HEK293 (cell line): ENCODE measurements at regions not wholly inside any gene's neighbourhood (a gene's known extent, or its start where the extent isn't known, plus 50 kb on each side); places are given as distances from the start of the nearest gene placed in this dataset.

Experiments
- CTCF ChIA-PET: fragments of 350-600 bp; formaldehyde crosslinking; extraction: SDS; loops from one replicate; lab custom pipeline; 2021; ENCODE audit warnings: antibody characterized with exemption; lab: Yijun Ruan, JAX
- POLR2A ChIA-PET: fragments of 300-600 bp; formaldehyde crosslinking; extraction: SDS; loops from one replicate; lab custom pipeline; 2020; ENCODE audit warnings: antibody characterized with exemption, inconsistent platforms; lab: Yijun Ruan, JAX
- H3K27ac ChIP-seq: fragments of 200-500 bp; sonication (Bioruptor generic); 2 replicates; pipeline ENCODE4 v1.5.1; 2014; ENCODE audit warnings: low read depth, low read length, control low read depth, inconsistent platforms; ENCODE audit errors: extremely low read depth
- H3K36me3 ChIP-seq, 2 experiments: fragments of 200-500 bp in 1 of 2; sonication (Bioruptor generic) in 1 of 2; 1 replicate in 1 of 2; 2 replicates in 1 of 2; pipeline ENCODE4 v1.5.1; 2014 to 2017; ENCODE audit warnings: inconsistent platforms in 2 of 2, low read length in 2 of 2; ENCODE audit not compliant: control insufficient read depth in 2 of 2, insufficient read depth in 1 of 2
- H3K4me1 ChIP-seq: fragments of 200-500 bp; sonication (Bioruptor generic); 2 replicates; pipeline ENCODE4 v1.5.1; 2014; ENCODE audit warnings: mild to moderate bottlenecking, low read length, inconsistent platforms; ENCODE audit not compliant: control insufficient read depth, insufficient read depth
- H3K4me3 ChIP-seq: 2 replicates; pipeline ENCODE4 v1.5.1; 2011; ENCODE audit warnings: low read depth, mild to moderate bottlenecking, control low read depth, low read length, moderate library complexity
- H3K9me3 ChIP-seq: fragments of 200-500 bp; sonication (Bioruptor generic); 2 replicates; pipeline ENCODE4 v1.5.1; 2014; ENCODE audit warnings: low read depth, low read length, inconsistent platforms; ENCODE audit not compliant: control insufficient read depth, insufficient read depth
- PRDM10 ChIP-seq: fragments of 450-650 bp; formaldehyde crosslinking; IDR thresholded peaks from 2 replicates; pipeline ENCODE4 v1.5.1; 2016; ENCODE audit warnings: missing biosample characterization, missing genetic modification characterization
- ZBTB44 ChIP-seq: fragments of 450-650 bp; IDR thresholded peaks from 2 replicates; pipeline ENCODE4 v1.5.1; 2018; ENCODE audit warnings: missing biosample characterization, mild to moderate bottlenecking, missing genetic modification characterization
- ZIC2 ChIP-seq: fragments of 450-650 bp; formaldehyde crosslinking; IDR thresholded peaks from 2 replicates; pipeline ENCODE4 v1.5.1; 2016; ENCODE audit warnings: missing biosample characterization, missing genetic modification characterization
- ZNF132 ChIP-seq: fragments of 450-650 bp; formaldehyde crosslinking; IDR thresholded peaks from 2 replicates; pipeline ENCODE4 v1.5.1; 2017; ENCODE audit warnings: missing biosample characterization, missing genetic modification characterization, borderline replicate concordance
- ZNF274 ChIP-seq, 2 experiments: fragments of 200-500 bp in 1 of 2; fragments of 450-650 bp in 1 of 2; sonication (Bioruptor generic) in 1 of 2; formaldehyde crosslinking in 1 of 2; IDR thresholded peaks; 2 replicates each; pipeline versions ENCODE4 v1.5.1 to v1.6.1; 2014 to 2016; ENCODE audit warnings: borderline replicate concordance in 1 of 2, inconsistent platforms in 1 of 2, low read length in 1 of 2, missing biosample characterization in 1 of 2, missing genetic modification characterization in 1 of 2
- ZNF514 ChIP-seq: fragments of 450-650 bp; formaldehyde crosslinking; IDR thresholded peaks from 2 replicates; pipeline ENCODE4 v1.5.1; 2016; ENCODE audit warnings: missing biosample characterization, missing genetic modification characterization
- ZNF600 ChIP-seq: fragments of 450-650 bp; formaldehyde crosslinking; IDR thresholded peaks from 2 replicates; pipeline ENCODE4 v1.5.1; 2016; ENCODE audit warnings: missing biosample characterization, missing genetic modification characterization
- ZNF654 ChIP-seq: fragments of 450-650 bp; formaldehyde crosslinking; IDR thresholded peaks from 2 replicates; pipeline ENCODE4 v1.5.1; 2016; ENCODE audit warnings: low read depth, missing biosample characterization, missing genetic modification characterization
- ZSCAN30 ChIP-seq: fragments of 450-650 bp; IDR thresholded peaks from 2 replicates; pipeline ENCODE4 v1.5.1; 2018; ENCODE audit warnings: missing biosample characterization, mild to moderate bottlenecking, missing genetic modification characterization, moderate library complexity
- TF ChIP-seq, protein P1 (sequence below): fragments of 450-650 bp; formaldehyde crosslinking; IDR thresholded peaks from 2 replicates; pipeline ENCODE4 v1.5.1; 2017; ENCODE audit warnings: missing biosample characterization, missing genetic modification characterization
- TF ChIP-seq, protein P2 (sequence below): fragments of 450-650 bp; formaldehyde crosslinking; IDR thresholded peaks from 2 replicates; pipeline ENCODE4; 2016; ENCODE audit warnings: missing biosample characterization, missing genetic modification characterization
- TF ChIP-seq, protein P3 (sequence below): fragments of 450-650 bp; formaldehyde crosslinking; IDR thresholded peaks from 2 replicates; pipeline ENCODE4 v1.5.1; 2016; ENCODE audit warnings: missing biosample characterization, missing genetic modification characterization, borderline replicate concordance
- TF ChIP-seq, protein P4 (sequence below): fragments of 450-650 bp; formaldehyde crosslinking; IDR thresholded peaks from 2 replicates; pipeline ENCODE4 v1.5.1; 2016; ENCODE audit warnings: missing biosample characterization, missing genetic modification characterization
- TF ChIP-seq, protein P5 (sequence below): fragments of 450-650 bp; formaldehyde crosslinking; IDR thresholded peaks from 2 replicates; pipeline ENCODE4 v1.5.1; 2017; ENCODE audit warnings: missing biosample characterization, mild to moderate bottlenecking, missing genetic modification characterization, moderate library complexity

DNA sequence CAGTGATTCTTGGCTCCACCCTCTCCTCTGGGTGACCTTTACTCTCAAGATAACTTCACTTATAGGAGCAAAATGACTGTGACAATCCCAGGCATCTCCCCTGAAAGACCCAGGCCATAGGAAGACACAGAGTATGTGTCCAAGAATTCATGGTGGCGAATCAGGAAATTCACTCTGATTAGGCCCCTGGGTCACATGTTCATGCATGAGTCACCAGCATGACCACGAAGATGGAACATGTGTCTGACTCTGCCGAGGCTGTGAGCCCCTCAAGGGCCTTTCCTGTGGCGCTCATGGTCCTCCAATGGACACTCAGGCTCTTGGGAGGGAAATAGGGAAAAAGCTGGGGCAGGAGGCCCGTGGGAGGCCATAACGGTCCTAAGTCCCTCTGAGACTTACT is 74.0 kb upstream of the TEX51 start (continued):
- TF ChIP-seq PRDM10 (tag by site-specific recombination) (no peak), ZSCAN30 (no peak)
- TF ChIP-seq, protein P1, sequence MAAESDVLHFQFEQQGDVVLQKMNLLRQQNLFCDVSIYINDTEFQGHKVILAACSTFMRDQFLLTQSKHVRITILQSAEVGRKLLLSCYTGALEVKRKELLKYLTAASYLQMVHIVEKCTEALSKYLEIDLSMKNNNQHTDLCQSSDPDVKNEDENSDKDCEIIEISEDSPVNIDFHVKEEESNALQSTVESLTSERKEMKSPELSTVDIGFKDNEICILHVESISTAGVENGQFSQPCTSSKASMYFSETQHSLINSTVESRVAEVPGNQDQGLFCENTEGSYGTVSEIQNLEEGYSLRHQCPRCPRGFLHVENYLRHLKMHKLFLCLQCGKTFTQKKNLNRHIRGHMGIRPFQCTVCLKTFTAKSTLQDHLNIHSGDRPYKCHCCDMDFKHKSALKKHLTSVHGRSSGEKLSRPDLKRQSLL (tag by site-specific recombination), result no peak
- TF ChIP-seq, all 188 proteins: peak for 0

DNA sequence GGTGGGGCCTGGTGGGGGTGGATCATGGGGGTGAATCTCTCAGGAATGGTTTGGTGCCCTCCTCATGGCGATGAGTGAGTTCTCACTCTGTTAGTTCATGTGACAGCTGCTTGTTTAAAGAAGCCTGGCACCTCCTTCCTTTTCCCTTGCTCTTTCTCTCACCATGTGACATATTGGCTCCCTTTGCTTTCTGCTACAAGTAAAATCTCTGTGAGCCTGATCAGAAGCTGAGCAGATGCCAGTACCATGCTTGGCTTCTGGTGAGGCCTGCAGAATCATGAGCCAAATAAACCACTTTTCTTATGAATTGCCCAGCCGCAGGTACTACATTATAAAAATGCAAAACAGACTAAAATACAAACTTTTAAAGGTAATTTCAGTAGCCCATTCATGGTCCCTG is 73.4 kb upstream of the TEX51 start:
- POLR2A ChIA-PET, result no interaction called here
- H3K27ac ChIP-seq, result no peak overlapping the region
- TF ChIP-seq, protein P2, sequence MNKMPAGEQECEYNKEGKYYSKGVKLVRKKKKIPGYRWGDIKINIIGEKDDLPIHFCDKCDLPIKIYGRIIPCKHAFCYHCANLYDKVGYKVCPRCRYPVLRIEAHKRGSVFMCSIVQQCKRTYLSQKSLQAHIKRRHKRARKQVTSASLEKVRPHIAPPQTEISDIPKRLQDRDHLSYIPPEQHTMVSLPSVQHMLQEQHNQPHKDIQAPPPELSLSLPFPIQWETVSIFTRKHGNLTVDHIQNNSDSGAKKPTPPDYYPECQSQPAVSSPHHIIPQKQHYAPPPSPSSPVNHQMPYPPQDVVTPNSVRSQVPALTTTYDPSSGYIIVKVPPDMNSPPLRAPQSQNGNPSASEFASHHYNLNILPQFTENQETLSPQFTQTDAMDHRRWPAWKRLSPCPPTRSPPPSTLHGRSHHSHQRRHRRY (tag by site-specific recombination), result no peak
- TF ChIP-seq ZNF654 (tag by site-specific recombination) (no peak), ZNF600 (tag by site-specific recombination) (no peak), ZNF274 (IDR thresholded peaks at IDR 0.05; ENCODE audit: low read length) (no peak), ZNF274 (tag by site-specific recombination; IDR thresholded peaks at IDR 0.05; ENCODE audit: borderline replicate concordance) (no peak), ZNF132 (tag by site-specific recombination) (no peak), ZNF514 (tag by site-specific recombination) (no peak), ZIC2 (tag by site-specific recombination) (no peak), ZBTB44 (no peak)
- TF ChIP-seq, protein P3, sequence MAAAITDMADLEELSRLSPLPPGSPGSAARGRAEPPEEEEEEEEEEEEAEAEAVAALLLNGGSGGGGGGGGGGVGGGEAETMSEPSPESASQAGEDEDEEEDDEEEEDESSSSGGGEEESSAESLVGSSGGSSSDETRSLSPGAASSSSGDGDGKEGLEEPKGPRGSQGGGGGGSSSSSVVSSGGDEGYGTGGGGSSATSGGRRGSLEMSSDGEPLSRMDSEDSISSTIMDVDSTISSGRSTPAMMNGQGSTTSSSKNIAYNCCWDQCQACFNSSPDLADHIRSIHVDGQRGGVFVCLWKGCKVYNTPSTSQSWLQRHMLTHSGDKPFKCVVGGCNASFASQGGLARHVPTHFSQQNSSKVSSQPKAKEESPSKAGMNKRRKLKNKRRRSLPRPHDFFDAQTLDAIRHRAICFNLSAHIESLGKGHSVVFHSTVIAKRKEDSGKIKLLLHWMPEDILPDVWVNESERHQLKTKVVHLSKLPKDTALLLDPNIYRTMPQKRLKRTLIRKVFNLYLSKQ, result no peak
- TF ChIP-seq, protein P4, sequence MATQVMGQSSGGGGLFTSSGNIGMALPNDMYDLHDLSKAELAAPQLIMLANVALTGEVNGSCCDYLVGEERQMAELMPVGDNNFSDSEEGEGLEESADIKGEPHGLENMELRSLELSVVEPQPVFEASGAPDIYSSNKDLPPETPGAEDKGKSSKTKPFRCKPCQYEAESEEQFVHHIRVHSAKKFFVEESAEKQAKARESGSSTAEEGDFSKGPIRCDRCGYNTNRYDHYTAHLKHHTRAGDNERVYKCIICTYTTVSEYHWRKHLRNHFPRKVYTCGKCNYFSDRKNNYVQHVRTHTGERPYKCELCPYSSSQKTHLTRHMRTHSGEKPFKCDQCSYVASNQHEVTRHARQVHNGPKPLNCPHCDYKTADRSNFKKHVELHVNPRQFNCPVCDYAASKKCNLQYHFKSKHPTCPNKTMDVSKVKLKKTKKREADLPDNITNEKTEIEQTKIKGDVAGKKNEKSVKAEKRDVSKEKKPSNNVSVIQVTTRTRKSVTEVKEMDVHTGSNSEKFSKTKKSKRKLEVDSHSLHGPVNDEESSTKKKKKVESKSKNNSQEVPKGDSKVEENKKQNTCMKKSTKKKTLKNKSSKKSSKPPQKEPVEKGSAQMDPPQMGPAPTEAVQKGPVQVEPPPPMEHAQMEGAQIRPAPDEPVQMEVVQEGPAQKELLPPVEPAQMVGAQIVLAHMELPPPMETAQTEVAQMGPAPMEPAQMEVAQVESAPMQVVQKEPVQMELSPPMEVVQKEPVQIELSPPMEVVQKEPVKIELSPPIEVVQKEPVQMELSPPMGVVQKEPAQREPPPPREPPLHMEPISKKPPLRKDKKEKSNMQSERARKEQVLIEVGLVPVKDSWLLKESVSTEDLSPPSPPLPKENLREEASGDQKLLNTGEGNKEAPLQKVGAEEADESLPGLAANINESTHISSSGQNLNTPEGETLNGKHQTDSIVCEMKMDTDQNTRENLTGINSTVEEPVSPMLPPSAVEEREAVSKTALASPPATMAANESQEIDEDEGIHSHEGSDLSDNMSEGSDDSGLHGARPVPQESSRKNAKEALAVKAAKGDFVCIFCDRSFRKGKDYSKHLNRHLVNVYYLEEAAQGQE (tag by site-specific recombination), result no peak
- TF ChIP-seq, protein P5, sequence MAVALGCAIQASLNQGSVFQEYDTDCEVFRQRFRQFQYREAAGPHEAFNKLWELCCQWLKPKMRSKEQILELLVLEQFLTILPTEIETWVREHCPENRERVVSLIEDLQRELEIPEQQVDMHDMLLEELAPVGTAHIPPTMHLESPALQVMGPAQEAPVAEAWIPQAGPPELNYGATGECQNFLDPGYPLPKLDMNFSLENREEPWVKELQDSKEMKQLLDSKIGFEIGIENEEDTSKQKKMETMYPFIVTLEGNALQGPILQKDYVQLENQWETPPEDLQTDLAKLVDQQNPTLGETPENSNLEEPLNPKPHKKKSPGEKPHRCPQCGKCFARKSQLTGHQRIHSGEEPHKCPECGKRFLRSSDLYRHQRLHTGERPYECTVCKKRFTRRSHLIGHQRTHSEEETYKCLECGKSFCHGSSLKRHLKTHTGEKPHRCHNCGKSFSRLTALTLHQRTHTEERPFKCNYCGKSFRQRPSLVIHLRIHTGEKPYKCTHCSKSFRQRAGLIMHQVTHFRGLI (tag by site-specific recombination), result no peak
- H3K9me3 ChIP-seq, result no peaks in the 10 kb centered on the region
- no peak overlapping the region for H3K4me3 ChIP-seq
- H3K4me1 ChIP-seq, result no peaks in the 10 kb centered on the region
- CTCF ChIA-PET, result no interaction called here
- H3K36me3 ChIP-seq, result no peaks in the 10 kb centered on the region
